ENCODE measurements at regions not wholly inside any gene's neighbourhood (a gene's known extent, or its start where the extent isn't known, plus 50 kb on each side); places are given as distances from the start of the nearest gene placed in this dataset.
"Not testable (repeated sequence)": the region's sequence is repeated elsewhere in the genome, so short reads cannot be mapped to it uniquely, and the experiment has no call there.

DNA sequence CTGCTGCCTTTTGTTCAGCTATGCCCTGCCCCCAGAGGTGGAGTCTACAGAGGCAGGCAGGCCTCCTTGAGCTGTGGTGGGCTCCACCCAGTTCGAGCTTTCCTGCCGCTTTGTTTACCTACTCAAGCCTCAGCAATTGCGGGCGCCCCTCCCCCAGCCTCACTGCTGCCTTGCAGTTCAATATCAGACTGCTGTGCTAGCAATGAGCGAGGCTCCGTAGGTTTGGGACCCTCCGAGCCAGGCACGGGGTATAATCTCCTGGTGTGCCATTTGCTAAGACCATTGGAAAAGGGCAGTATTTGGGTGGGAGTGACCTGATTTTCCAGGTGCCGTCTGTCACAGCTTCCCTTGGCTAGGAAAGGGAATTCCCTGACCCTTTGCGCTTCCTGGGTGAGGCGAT, 51.9 kb downstream of the DIPK2A start:
- not testable (repeated sequence) for ATAC-seq; DNase-seq (ENCODE audit: low spot score in 2 of 2); H3K27ac Mint-ChIP-seq; H3K9me3 Mint-ChIP-seq
- H3K36me3 Mint-ChIP-seq, result peaks cover 0 to 13% of the 10 kb centered on the region in 2 donors

DNA sequence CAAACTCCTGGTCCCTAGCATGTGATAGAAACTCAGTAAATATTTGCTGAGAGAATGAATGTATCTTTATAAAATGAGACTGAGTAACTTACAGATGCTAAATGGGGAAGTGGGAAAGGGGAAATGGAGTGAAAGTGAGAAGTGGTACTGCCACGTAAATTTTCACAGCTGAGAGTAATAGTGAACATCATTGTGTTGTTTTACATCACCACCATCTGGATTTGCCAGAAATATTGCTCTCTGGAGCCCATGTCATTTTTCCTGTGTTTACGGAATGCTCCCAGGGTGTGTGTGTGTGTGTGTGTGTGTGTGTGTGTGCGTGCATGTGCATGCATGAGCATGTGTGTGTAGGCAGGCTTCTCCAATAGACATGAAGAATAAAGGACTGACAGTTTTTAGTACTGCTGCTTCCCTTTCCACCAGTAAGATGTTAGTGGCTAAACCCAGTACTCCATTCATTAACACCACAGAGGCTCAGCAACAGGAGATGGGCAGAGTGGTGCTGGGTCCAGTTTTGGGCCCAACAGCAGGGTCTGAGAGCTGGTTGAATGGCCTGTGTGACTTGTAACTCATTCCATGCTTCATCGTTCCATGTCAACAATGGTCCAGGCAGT, 57.3 kb downstream of the DIPK2A start:
- ATAC-seq, result no peak
- no peaks in the 10 kb centered on the region for H3K9me3 Mint-ChIP-seq
- peaks cover 0 to 4% of the 10 kb centered on the region in 2 donors for H3K36me3 Mint-ChIP-seq
- H3K27ac Mint-ChIP-seq, result no peak overlapping the region
- DNase-seq (ENCODE audit: low spot score in 2 of 2), result no peak

DNA sequence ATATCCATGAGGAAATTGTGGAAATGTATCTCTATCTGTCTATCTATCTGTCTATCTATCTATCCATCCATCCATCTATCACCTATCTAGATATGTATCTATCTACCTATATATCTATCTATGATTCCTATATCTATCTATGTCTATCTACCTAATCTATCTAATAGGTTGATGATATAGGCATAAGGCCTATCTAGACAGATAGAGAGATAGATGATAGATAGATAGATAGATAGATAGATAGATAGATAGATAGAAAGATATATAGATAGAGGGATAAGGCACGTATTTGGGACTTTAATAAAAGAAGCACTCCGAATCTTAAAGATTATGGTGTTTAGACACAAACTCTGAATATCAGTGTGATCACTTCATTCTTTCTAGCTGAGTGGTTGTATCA, 58.1 kb downstream of the DIPK2A start:
- H3K9me3 Mint-ChIP-seq, result no peaks in the 10 kb centered on the region
- H3K27ac Mint-ChIP-seq, result no peak overlapping the region
- ATAC-seq, result no peak
- no peak for DNase-seq (ENCODE audit: low spot score in 2 of 2)
- H3K36me3 Mint-ChIP-seq, result no peaks in the 10 kb centered on the region

DNA sequence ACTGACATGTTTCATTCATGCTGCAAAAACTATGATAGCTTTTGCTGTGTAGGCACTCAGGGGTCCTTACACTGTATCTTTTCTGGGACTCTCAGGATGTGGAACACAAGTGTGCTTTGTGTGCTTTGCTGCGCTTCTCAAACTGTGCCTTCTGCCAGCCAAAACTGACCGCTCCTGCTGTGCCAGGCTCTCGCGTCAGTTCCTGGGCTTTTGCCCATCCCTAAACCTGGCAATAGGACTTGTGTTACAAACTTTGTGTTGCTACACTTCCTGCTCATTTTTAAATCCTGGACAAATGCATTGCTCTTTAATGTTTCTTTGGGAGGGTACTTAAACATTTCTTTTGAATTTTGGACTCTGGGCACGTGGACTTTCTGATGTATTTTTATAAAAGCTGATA, 60.3 kb downstream of the DIPK2A start:
- no peak for ATAC-seq
- DNase-seq (ENCODE audit: low spot score in 2 of 2), result no peak
- no peaks in the 10 kb centered on the region for H3K36me3 Mint-ChIP-seq
- no peaks in the 10 kb centered on the region for H3K9me3 Mint-ChIP-seq
- no peak overlapping the region for H3K27ac Mint-ChIP-seq

DNA sequence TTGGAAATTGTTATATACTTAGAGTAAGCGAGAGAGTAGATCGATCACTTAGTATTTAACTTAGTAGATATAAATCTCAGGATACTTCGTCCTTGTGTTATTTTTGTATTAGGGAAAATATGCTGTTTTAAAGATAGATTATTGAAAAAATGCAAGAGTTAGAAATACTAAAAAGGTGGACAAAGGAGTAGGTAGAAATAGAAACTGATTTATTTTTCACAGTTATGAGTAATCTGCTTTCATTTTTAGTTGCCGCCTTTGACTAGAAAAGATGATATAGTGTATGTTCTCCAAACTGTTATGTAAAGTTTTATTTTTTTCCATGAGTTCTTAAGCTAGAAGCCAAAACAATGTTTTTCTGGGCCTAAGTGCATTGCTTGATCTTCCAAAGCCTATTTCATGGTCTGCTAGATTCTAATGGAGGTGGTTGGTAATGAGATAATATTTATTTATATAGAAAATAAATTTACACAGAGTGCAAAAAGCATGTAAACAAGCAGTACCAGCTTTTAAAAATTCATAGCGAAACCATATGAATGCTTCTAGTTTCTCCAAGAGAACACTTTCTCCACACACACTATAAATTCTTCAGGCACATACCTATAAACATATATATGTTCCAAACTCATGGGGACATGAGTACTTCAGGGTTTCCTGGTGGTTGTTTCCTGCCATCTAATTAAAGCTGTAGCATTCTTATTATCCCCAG, 61.1 kb downstream of the DIPK2A start:
- Mint-ChIP-seq H3K9me3 (no peaks in the 10 kb centered on the region), H3K36me3 (no peaks in the 10 kb centered on the region), H3K27ac (no peak overlapping the region)
- ATAC-seq (peak in 1 of 2 donors; percentile 86), DNase-seq (ENCODE audit: low spot score in 2 of 2) (no peak)

DNA sequence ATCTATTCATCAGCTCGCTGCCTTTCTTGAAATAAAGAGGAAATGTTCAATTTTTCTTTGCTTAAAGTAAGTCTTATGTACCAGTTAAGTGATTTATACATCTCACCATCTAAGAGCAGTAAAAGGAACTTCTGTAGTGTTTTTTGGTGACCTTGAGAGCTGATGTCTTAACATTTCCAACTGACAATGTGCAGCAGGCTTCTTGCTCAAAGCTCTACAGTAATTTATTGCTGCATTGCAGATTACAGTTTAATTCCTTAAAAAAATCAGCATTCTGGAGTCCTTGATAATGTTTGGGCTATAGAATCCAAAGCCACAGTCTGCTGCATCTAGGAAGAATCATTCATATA, 61.6 kb downstream of the DIPK2A start:
- no peaks in the 10 kb centered on the region for H3K36me3 Mint-ChIP-seq

DNA sequence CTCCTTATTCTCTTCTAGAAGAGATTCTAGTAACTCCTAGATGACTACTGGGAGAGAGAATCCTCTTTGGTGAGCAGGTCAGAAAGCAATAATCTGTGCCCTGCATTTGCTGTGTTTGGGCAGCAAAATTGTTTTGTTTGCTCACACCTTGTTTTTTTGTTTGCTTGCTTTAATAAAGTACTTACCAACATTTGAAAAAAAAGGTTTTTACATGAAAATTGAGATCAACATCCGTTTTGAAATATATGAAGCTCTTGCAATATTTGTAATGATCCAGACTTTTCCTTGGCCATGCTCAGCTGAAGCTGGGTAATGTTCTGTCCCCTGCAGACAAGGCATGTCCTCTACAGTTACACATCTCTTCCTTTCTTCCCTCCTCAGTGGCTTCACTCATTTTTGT, 62.2 kb downstream of the DIPK2A start:
- no peak overlapping the region for H3K27ac Mint-ChIP-seq
- ATAC-seq (no peak), DNase-seq (ENCODE audit: low spot score in 2 of 2) (no peak)
- no peaks in the 10 kb centered on the region for H3K9me3 Mint-ChIP-seq
- H3K36me3 Mint-ChIP-seq, result no peaks in the 10 kb centered on the region

More for the DNA sequence above, 61.6 kb downstream of the DIPK2A start:
- no peak overlapping the region for H3K27ac Mint-ChIP-seq
- no peak for DNase-seq (ENCODE audit: low spot score in 2 of 2)
- no peak for ATAC-seq
- H3K9me3 Mint-ChIP-seq, result no peaks in the 10 kb centered on the region

DNA sequence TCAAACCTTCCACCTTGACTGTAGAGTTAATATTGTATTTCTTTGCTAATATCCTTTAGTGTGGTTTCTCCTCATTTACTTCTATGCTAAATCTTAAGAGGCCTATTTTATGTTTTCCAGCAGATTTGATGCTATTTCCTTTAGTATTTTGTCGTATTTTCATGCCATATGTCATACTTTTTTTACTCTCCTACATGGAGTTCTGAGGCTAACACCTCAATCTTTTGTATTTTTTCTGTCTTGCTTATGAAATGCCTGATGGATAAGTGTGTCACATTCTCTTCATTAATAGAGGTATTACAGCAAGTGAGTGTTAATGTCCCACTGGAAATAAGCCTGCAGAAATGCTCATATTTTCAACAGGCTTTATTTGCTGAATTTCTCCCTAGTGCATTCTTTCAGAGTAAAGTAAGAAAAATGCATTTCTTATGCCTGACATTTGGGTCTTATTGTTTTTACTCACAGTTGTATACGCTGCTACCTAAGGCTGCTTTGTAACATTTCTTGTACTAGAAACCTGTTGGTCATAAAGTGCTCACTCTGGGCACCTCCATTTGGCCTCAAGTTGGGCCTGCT, 63.2 kb downstream of the DIPK2A start:
- Mint-ChIP-seq H3K9me3 (no peaks in the 10 kb centered on the region), H3K36me3 (no peaks in the 10 kb centered on the region), H3K27ac (no peak overlapping the region)
- ATAC-seq (no peak), DNase-seq (ENCODE audit: low spot score in 2 of 2) (no peak)

DNA sequence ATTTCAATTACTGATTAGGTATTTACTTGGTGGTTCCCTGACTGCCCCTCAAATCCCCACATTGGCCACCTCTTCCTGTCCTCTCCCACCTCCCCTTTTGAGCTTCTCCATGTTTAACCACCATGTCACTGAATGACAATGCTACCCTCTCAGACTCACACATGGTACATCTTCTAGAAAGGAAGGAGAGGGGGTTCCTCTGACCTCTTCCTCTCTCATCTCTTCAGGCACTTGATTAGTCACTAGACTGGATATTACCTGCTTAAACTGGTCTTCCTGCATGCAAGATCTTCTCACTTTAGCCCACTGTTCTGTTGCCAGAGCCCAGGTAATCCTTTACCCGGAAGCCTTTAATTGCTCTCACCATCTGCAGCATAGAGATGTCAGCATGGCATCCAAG, 64.9 kb downstream of the DIPK2A start:
- DNase-seq (ENCODE audit: low spot score in 2 of 2) (no peak), ATAC-seq (no peak)
- Mint-ChIP-seq H3K36me3 (peaks cover 0 to 4% of the 10 kb centered on the region in 2 donors), H3K9me3 (no peaks in the 10 kb centered on the region), H3K27ac (no peak overlapping the region)

DNA sequence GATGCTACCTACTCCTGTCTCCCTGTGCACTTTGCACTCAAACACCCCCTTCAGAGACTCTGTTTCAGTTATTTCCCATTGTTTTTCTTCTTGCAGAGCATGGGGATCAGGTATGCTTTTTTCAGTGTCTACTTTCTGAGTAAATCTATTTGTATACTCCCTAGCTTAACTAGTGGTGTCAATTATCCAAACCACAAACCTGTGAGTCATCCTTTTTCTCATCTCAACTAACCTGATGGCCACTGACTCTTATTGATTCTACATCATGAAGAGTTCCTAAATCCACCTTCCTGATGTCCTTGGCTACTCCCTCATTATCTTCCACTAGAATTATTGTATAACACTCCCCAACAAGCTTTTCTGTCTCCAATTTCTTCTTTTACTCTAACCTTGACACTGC, 68.0 kb downstream of the DIPK2A start:
- peaks cover 0 to 4% of the 10 kb centered on the region in 2 donors for H3K36me3 Mint-ChIP-seq
- no peak overlapping the region for H3K27ac Mint-ChIP-seq
- H3K9me3 Mint-ChIP-seq, result no peaks in the 10 kb centered on the region
- no peak for DNase-seq (ENCODE audit: low spot score in 2 of 2)
- no peak for ATAC-seq

DNA sequence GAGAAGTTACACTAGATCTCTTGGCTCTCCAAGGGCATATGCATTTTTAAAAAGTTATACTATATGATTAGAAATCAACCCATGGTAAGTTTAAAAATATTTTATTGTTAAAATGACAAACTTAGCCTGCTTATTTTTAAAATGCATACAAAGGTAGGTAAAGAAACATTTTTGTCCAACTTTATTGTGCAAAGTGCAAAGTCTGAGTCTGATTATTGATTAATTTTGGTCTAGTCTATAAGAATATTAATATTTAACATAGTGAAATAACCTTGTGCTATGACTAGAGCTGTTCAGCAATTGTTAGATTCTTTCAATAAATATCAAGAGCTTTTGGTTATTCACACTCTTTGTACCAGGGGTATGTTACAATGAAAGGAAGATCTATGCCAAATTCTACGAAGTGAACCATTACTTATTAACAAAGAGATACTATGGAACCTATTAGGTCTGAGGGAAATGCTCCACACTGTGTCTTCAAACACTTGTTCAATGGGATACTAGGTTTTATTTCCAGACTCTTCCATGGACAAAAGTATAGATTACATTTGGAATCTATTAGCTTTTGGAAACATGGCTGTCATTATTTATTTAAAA, 70.4 kb downstream of the DIPK2A start:
- ATAC-seq (no peak), DNase-seq (ENCODE audit: low spot score in 2 of 2) (no peak)
- Mint-ChIP-seq H3K9me3 (no peaks in the 10 kb centered on the region), H3K36me3 (peaks cover 0 to 4% of the 10 kb centered on the region in 2 donors), H3K27ac (no peak overlapping the region)

DNA sequence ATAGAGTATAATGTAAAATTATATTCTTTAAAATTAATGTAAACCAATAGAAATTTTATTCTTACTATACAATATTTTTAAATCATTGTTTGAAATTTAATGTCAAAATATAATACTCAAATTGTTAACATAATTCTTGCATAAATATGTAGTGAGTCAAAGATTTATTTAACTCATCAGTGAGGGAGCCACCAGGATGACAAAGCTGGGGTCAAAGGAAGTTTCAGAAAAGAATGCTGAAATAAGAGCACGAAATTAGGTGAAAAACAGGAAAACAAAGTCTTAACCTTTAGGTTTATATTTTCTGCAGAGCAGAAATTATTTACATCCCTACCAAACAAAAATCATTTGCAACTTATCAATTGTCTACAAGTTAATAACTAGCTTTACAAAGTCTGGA, 74.1 kb downstream of the DIPK2A start:
- Mint-ChIP-seq H3K27ac (no peak overlapping the region), H3K36me3 (no peaks in the 10 kb centered on the region), H3K9me3 (no peaks in the 10 kb centered on the region)
- ATAC-seq, result no peak
- no peak for DNase-seq (ENCODE audit: low spot score in 2 of 2)

DNA sequence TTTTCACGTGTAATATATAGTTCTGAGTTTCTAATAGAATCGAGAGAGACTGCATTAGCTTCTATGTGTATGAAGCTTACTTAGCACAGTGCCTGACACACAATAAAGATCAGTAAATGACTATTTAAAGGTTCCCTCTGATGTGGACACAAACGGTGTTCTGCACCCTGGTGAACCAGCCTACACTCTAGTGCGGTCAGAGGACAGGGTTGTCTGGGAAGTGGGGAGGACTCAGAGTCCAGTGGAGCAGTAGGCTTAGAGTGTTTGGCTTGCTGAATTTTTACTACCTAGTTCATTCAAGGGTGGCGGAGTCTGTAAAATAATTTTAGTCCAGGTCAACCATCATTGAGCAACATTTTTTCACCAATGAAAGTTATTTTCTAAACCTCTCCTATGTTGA, 77.8 kb downstream of the DIPK2A start:
- DNase-seq (ENCODE audit: low spot score in 2 of 2) (no peak), ATAC-seq (no peak)
- Mint-ChIP-seq H3K9me3 (no peaks in the 10 kb centered on the region), H3K27ac (no peak overlapping the region), H3K36me3 (no peaks in the 10 kb centered on the region)

DNA sequence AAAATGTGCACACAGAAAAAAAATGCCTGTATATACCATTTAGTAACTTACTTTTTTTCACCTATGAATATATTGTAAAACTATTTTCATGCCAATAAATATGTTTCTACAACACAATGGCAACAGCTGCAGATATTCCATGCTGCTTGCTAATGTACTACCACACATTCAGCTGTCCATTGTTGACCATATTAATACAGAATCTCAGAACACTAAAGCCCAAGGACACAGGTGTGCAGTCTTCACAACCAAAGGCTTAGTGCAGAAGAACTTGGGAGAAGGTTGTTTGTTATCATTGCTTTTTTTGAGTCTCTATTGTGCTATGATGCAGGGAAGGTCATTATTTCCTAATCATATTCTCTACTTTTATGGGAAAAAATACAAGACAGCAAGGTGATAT, 79.6 kb downstream of the DIPK2A start:
- no peaks in the 10 kb centered on the region for H3K36me3 Mint-ChIP-seq
- no peaks in the 10 kb centered on the region for H3K9me3 Mint-ChIP-seq
- H3K27ac Mint-ChIP-seq, result no peak overlapping the region
- no peak for ATAC-seq
- no peak for DNase-seq (ENCODE audit: low spot score in 2 of 2)

DNA sequence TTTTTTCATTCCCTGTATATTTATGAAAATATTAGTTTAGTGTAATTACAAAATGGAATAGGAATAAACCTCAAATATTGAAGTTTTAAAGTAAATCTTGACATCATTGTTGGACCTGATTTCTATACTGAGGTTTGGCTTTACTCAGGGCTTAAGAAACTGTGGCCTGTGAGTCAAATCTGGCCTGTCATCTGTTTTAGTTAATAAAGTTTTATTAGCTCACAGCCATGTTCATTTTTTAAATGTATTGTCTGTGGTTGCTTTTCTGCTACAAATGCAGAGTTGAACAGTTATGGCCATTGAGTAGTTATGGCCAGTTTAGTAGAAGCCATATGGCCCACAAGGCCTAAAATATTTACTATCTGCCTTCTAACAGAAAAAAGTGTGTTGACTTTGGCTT, 80.7 kb downstream of the DIPK2A start:
- H3K27ac Mint-ChIP-seq, result no peak overlapping the region
- ATAC-seq (no peak), DNase-seq (ENCODE audit: low spot score in 2 of 2) (no peak)
- no peaks in the 10 kb centered on the region for H3K36me3 Mint-ChIP-seq
- H3K9me3 Mint-ChIP-seq, result no peaks in the 10 kb centered on the region

DNA sequence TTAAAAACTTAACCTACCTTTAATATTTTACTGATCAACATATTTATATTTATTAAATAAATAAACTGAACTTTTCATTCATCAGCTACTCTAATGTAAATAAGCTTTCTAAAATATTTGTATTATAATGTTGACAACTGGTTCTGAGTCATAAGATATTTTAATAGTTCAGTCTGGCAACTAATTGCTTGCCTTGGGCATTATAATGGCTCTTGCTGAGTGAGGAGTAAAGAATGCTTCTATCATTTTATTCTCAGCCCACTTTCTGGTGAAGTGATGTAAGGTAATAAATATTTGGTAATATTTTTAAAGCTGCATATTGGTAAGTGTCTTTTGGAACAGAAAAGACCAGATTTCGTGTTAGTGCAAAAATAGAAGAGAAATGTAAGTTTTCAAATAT, 81.5 kb downstream of the DIPK2A start:
- ATAC-seq, result no peak
- Mint-ChIP-seq H3K36me3 (no peaks in the 10 kb centered on the region), H3K27ac (no peak overlapping the region), H3K9me3 (no peaks in the 10 kb centered on the region)
- DNase-seq (ENCODE audit: low spot score in 2 of 2), result no peak

DNA sequence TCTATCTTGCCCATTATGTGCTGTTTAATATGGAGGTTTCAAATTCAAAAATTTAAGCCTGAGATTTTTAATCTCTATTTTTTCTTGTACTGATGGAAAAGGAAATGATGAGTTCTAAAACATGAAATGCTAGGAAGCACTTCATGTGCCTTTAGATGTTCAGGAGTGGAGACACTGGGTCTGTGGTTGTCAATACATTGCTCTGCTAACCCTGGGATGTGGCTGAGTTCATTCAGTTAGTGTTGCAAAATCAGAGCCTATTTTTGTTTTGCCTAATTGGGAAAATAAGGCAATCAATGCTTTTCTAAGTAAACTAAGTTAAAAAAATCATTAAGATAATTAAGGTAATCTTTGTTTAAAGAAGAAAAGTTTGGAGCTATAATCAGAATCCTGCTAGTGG, 83.1 kb downstream of the DIPK2A start:
- no peak for ATAC-seq
- Mint-ChIP-seq H3K27ac (no peak overlapping the region), H3K36me3 (no peaks in the 10 kb centered on the region), H3K9me3 (no peaks in the 10 kb centered on the region)
- no peak for DNase-seq (ENCODE audit: low spot score in 2 of 2)

DNA sequence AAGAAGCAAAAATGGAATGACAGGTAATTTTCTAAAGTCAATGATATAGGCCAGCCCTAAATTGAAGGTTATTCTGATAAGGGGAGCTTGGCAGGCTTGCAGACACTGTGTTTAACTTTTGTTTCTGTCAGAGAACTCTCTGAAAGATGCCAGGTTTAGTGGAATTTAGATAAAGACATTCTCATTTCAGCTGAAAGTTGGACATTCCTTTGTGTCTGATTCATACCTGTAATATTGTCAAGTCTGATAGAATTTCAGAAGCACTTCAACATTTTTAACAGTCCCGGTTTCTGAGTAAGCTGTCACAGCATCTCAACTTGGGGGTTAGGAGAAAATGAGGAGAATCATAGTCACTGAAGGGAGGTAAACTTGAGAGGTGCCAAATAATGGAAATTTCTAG, 84.0 kb downstream of the DIPK2A start:
- DNase-seq (ENCODE audit: low spot score in 2 of 2) (no peak), ATAC-seq (no peak)
- H3K36me3 Mint-ChIP-seq, result no peaks in the 10 kb centered on the region
- no peak overlapping the region for H3K27ac Mint-ChIP-seq
- H3K9me3 Mint-ChIP-seq, result no peaks in the 10 kb centered on the region

Measured in activated naive CD4-positive, alpha-beta T cell treated with anti-CD3 and anti-CD28 coated beads, Interleukin-2, amount 50 U/mL, for 72 hours (primary cell).